GM21423 (cell line): ENCODE measurements at regions not wholly inside any gene's neighbourhood (a gene's known extent, or its start where the extent isn't known, plus 50 kb on each side); places are given as distances from the start of the nearest gene placed in this dataset.
"Not testable (repeated sequence)": the region's sequence is repeated elsewhere in the genome, so short reads cannot be mapped to it uniquely, and the experiment has no call there.

Source experiments
- ATAC-seq: cut with Tn5 transposase; IDR thresholded peaks from one replicate; pipeline ENCODE4 v1.9.1; 2021; ENCODE audit warnings: mild to moderate bottlenecking, moderate library complexity; ENCODE audit not compliant: unreplicated experiment

DNA sequence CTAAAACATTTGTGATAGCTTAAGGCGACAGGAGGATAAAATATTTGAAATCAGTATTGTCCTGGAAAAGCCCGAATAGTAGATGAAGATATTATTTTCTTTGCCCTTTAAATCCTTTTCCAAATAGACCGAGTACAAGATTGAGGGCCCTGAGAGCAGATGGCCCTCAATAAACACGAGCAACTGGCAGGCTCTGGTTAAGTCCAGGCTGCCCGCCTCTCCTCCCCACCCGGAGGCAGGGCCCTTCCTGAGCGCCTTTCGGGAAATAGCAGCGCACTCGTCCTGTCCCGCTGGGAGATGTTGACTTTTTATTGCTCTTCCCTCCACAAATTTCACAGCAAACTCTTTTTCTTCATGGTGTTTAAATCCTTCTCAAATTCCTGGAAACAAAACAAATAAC is 50.8 kb upstream of the MAX start:
- no peak for ATAC-seq

DNA sequence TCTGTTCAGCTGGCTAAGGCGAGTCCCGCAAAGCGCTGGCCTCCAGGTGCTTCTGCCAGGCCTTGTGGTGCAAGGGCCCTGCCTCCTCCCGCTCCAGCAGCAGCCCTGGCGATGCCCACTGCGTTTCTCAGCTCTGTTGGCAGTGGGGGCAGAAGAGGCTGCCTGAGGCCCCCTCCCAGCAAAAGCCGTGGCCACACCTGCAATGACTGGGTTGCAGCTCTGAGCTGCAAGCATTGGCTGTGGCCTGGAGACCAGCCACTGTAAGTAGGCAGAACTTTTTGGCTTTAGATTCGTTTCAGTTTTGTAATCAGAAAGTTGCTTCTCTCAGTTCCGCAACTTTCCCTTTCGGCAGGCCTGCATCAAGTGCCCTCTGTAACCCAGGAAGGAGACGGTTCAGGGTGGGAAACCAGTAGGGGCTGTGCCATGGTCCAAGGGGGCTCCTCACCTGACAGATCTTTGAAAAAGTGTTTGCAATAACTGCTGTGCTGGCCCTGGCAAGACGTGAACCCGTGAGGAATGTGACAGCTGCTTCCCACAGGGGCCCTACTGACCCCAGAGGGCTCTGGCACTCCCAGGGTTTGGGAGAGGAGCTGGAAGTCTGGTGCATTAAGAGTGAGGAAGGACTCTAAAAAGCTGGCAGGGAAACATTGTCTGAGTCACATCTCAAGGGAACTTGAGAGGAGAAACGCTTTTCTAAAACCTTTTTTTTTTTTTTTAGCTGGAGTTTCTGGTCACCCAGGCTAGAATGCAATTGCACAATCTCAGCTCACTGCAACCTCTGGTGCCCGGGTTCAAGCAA is 54.5 kb upstream of the MAX start:
- ATAC-seq: peak; percentile 49

DNA sequence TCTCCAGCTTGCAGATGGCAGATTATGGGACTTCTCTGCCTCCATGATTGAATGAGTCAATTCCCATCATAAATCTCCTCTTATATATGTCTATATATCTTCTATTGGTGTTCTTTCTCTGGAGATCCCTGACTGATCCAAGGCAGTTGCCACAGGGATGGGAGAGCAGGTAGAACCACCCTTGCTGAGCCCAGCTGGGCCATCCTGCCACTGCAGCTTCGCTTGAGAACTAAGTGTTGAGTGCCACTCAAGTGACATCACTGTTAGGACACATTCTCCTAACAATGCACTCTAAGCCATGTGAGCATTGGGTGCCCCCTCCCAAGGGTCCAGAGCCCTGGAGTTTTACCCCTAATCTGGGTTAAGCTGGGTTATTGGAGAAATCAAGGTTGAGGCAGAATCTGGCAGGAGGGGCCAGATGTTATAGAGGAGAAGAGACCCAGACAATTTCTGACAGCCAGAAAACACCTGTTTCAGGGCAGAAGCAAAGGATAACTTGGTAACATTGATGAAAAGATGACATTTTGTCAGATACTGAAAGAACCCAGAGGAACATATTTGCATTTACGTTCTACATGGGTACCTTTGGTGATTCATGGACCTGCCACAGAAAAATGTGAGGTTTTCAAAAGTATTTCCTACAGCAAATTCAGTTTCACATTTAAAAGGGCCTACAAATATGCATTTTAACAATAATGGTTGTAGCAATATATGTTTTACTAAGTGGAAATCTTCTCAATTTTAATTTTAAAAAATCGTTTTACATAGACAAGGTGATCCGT is 57.2 kb upstream of the MAX start:
- peak; percentile 76 for ATAC-seq

DNA sequence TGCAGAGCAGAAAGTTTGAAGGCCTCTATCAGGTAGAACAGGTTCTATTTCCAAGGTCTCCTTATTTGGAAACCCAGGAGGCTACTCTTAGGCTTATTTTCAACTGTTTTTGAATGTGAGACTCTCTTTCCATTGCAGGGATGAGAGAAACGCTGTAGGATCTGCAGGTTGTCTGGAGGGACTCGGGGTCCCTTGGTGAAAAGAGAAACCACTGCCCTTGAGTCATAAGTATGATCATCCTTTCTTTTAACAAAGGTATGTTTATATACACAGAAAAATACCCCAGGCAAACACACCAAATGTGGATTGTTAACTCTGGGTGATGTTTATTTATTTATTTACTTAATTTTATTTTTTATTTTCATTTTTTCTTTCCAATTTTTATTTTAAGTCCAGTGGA is 57.8 kb upstream of the MAX start:
- no peak for ATAC-seq

DNA sequence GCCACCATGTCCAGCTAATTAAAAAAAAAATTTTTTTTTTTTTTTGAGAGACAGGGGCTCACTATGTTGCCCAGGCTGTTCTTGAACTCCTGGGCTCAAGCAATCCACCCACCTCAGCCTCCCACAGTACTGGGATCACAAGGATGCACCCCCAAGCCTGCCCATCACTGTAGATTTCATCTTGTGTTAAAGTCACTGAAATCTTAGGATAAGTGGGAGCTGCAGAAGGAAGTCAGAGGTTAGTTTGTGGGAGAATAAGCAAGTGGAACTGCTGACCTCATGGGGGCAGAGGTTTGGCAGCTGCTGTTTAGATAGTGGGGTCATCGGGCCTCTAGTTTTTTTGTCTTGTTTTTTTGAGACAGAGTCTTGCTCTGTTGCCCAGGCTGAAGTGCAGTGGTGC is 59.7 kb upstream of the MAX start:
- no peak for ATAC-seq

DNA sequence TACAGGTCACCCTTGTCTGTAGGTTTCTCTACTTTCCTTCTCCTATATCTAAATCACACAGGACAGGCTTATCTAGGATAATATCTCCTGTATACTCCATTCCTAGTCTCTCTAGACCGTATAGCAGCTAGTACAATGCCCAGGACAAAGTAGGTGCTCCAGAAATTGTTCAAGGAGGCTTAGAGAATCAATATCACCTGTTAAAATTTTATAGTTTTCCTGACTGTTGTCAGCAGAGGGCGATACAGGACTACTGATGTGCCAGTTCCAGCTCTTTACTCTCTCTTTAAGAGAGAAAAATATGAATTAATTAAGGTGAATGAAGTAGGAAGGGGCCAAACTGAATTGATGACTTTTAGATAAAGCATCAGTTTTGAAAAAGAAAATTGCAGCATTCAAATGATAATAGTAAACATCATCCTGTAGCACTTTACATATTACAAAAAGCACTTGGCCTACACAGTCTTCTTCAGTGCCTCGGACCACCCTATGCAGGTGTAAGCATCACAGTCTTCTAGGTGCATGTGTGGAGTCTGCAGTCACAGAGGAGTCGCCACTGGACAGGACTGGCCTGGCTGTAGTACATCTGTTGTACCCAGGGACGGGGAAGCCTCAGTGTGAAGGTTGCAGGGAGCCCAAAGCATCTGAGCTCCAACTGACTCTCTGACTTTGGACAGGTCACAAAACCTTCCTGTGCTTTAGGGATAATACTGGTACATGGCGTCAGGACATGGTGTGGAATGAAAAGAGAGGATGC is 61.9 kb upstream of the MAX start:
- ATAC-seq: no peak

DNA sequence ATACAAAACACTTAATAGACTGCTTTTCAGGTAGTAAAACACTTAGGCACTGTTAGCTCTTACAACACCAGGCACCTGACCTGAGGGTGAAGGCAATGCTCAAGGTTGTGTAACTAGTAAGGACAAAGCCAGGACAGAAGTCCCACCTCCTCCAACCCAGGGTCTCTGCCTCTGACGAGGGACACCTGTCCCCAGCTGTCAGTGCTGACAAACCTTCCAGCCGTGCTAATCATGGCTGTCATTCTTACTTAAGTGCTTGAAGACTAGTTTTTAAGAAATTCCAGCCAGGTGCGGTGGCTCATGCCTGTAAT is 62.5 kb upstream of the MAX start:
- no peak for ATAC-seq

DNA sequence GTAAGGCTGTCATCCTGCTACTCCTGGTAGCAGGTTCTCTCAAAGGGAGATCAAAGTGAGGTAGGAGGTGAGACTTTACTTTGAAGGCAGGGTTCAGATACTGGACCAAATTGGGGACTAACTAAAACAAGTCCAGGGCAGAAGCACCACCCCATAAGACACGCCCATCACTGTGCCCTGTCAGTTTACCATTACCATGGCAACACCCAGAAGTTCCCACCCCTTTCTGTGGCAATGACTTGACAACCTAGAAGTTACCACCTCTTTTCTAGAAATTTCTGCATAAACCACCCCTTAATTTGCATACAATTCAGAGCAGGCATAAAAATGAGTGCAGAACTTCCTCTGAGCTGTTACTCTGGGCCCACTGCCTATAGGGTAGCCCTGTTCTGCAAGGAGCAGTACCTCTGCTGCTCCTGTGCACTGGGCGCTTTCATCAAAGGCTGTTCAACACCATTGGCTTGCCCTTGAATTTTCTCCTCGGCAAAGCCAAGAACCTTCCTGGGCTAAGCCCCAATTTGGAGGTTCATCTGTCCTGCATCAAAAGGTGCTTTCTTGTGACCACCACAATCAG is 64.8 kb upstream of the MAX start:
- ATAC-seq: no peak

DNA sequence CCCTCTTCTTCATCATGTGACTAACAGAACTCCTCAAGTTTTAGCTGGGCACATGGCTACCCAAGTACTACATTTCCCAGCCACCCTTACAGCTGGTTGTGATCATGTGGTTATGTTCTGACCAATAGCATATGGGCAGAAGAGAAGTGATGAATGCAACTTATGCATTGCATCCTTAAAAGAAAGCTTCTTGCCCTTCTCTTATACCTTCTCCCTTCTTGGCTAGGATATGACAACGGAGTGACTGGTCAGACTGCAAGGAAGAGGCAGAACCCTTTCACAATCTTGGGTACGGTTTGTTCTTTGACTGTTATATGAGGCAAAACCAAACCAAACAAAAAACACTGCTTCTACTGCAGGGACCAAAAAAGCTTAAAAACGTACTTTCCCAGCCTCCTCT is 66.5 kb upstream of the MAX start:
- no peak for ATAC-seq

DNA sequence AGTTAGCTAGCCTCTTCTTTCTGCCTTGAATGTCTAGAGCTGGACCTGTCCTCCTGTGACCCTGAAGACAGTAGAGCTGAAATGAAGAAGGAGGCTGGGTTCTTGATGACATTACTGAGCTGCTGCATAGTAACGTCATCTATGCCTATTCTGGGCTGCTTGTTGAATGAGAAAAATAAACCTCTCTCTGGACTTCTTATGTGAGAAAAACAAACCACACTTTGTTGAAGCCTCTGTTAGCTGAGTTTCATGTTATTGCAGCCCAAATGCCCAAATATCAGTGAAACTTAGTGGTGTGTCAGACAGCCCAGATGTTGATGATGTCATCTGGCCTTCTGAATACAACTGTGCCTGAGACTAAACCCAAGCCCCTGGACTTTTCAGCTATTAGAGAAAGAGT is 67.0 kb upstream of the MAX start:
- peak; percentile 86 for ATAC-seq

DNA sequence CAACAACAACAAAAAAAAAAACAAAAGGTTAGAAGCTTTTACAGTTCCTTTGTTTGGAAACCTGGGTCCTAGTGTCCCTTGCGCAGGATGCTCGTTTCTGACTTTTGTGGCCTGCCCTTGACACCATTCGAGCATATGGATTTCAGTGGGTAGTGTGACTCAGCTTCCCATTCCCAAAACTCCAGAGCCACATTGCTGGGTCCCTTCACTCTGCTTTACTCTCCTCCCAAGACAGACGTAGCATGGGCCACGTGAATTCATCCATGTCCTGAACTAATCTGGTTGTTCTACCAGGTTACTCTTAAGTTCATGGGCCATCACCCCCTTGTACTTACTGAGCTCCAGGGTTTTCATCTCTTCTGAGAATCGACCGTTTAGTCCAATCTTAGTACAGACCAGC is 68.0 kb upstream of the MAX start:
- ATAC-seq: no peak

DNA sequence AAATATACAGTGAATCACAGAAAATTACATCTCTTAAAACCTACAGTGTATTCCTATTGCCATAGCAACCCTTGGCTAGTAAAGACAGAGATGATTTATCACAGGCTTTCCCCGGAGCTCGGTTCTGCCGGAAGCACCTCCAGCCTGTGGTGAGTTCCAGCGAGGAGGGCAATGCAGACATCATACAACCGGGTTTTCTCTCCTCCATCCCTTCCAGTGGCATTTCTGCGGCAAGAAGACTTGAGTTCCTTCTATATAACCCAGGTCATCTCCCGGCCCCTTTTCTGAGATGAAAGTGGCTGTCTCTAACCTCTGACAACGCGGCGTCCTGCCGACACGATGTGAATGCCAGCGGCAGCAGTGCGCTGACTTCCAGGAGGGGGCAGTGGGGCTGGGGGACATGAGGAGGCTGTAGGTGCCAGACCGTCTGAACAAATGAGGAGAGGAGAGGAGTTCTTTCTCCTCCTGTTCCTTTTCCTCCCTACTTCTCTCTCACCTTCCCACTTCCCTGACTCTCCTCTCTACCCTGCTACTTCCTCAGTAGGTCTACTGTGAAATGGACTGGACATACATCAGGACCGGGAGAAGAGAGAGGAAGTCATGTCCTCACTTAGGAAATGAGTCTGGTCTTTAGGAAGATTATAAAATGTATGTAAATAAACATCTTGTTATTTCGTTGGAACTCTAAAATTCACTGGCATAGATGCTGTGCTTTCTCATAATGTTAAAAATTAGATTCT is 68.6 kb upstream of the MAX start:
- no peak for ATAC-seq

DNA sequence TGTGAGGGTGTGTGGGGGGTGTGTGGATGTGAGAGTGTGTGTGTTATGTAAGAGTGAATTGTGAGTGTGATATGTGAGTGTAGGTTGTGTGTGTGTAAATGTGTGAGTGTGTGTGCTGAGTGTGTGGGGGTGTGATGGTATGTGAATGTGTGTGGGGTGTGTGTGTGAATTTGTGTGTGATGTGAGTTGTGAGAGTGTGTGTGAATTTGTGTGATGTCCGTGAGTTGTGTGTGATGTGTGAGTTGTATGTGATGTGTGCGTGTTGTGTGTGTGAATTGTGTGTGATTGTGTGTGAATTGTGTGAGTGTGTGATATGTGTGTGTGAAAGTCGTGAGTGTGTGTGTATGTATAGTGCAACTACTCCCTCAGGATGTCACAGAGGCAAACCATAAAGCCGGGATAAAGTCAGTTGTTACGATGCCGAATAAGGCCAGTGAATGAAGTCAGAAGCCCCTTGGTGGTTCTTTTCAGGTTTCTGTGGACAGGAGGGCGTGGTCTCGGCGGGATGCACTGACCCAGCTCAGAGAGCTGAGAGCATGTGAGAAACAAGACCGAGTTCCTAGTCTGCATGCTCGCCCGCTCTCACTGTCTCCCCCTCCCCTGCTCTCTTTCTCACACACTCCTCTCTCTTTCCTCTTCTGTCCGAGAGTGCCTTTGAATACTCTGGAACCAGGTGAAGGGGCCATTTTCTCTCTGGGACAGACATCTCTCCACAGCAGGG is 71.8 kb upstream of the MAX start:
- no peak for ATAC-seq

DNA sequence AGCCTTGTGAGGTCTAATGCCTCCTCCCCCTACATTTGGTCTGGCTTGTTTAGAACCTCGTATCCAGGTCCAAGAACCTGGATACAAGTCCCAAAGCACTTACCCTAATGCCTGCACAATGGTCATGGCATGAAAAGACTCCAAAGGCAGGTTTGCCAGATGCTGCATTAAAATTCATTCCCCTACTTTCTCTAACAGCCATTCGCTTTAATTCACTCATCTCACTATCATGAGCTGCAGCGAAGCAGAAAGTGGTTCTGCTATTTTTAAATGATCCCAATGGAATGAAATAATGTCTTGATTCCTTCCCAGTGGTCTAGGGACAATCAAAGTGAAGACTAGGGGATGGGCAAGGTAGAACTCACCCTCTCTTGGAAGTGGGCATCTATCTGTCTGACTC is 72.5 kb upstream of the MAX start:
- no peak for ATAC-seq

DNA sequence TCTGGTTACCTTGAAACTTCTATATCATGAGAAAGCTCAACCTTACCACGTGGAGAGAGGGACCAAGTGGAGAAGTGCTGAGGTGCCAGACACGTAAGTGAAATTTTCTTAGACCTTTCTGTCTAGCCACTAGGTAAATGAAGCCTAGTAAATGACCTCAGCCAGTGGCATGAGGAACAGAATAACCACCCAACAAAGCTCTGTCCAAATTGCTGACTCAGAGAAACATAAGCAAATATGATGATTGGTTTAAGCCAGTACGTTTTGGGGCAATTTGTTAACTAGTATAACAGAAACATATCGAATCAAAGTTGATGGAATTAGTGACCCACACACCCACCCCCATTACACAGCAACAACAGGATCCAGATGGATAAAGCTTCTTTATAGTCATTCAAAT is 75.2 kb upstream of the MAX start:
- no peak for ATAC-seq

DNA sequence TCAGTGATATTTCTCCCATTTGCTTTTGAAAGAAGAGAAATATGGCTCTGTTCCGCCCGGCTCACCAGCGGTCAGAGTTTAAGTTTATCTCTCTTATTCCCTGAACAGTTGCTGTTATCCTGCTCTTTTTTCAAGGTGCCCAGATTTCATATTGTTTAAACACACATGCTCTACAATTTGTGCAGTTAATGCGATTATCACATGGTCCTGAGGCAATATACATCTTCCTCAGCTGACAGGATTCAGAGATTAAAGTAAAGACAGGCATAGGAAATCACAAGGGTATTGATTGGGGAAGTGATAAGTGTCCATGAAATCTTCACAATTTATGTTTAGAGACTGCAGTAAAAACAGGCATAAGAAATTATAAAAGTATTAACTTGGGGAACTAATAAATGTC is 76.9 kb upstream of the MAX start:
- ATAC-seq: not testable (repeated sequence)

DNA sequence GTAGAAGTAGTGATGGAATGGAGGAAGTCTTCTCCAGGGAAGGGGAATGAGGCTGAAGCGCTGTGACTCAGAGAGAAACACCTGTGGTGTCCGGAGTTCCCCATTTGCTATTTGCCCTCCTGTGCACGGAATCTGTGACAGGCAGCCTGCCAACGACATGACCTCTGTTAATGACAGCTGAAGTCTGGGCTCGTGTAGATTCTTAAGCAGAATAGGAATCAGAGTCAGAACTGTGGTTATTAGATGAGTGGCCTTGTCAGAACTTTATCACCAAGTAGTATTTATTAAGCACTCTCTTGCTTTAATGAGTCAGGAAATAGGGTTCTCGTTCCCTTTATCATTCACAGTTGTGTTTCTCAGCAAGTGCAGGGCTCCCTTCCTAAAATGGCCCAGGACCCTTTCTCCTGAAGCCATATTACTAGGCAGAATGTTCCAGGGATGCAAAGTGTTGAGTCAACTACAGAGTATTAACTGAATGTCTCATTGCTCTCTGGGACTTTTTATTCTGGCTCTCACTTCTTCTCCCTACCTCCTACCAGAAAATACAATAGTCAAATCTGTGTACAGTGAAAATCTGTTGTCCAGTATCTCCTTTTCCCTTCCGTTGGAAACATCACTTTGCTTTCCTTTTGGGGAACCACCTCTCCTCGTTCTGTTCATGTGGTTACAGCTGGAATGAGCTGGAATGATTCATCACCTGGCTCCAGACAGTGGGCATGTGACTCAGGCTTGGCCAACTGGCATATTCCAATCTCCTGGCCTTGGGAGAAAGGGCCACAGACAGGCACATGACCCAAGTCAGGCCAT is 77.8 kb upstream of the MAX start:
- peak; percentile 96 for ATAC-seq

DNA sequence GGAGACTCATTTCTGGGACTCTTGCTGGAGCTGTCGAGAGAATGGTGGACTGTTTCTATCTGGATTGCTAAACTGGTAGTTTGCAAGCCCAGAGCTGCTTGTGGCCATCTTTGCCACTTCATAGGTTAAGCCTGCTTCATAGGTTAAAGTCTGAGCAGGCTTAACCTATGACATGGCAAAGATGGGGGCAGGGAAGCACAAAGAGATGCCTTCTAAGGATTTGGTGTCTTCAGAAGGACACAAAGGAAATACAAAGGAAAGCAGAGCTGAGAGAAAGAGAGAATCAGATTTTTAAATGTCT is 78.4 kb upstream of the MAX start:
- no peak for ATAC-seq

DNA sequence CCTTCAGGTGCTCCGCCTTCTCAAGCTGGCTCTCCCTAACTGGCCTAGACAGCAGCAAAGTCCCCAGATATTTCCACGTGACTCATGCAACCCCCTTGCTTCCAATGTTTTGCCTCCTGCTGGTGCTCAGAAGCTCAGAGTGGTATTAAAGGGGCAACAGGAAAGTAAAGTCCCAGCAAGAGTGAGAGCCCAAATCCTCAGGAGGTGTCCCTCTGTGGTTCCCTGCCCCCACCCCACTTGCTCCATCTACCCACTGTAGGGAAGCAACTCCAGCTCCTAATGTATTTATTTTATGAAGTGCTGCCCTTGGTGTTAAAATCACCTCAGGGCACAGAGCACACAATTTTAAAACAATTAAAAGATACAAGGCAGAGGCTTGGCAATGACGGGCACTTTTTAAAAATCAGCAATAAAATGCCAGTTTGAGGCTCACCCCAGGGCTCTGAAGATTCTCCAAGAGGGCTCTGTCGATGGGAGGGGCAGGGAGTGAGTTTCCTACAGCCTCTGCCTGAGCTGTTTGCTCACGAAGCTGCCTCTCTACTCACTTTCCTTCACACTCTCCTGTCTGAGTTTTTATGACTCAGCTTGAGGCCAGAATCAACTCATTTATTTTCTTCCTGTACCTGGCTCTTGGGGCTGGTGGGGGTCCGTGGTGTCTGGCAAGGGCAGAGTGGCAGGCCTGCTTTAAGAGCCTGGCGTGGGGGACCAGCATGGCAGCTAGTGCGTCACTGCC is 81.9 kb upstream of the MAX start:
- no peak for ATAC-seq
